NCI-H524 (cell line): ENCODE measurements at regions not wholly inside any gene's neighbourhood (a gene's known extent, or its start where the extent isn't known, plus 50 kb on each side); places are given as distances from the start of the nearest gene placed in this dataset.
A peak's percentile ranks its signal among the peaks of the same experiment; 100 is the strongest.

ENCODE experiments used
- DNase-seq, 2 experiments: peaks; one replicate each; lab custom pipeline; 2025; lab: John Stamatoyannopoulos, UW

- peak; percentile 9 to 61 for DNase-seq
These were observed 238.5 kb upstream of the ERBB4 start for GRCh38 chr2:212777020-212777491.

DNA sequence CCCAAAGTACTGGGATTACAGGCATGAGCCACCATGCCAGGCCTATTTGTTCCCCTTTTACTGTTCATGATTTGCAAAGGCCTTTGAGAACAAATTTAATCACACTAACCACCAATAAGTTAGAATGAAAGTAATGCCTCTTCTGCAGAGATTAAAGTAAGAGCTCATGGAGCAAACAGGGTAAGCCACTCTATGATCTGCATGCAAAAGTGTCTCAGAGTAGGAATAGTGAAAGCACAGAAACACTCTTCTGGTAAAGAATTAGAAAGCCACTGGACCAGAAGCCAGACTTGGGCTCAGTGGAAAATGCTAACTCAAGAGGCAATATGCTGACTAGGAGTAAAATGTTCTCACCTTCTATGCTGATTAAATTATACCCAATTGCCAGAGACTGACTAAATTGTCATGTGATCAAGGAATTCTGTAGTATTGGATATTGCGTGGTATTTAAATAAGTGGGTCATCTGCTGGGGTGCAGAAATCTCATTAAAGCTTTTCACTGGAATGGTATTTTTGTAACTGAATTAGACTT lies 235.3 kb upstream of the ERBB4 start:
- no peak for DNase-seq

GRCh38 chr2:212770240-212770639 lies 231.6 kb upstream of the ERBB4 start:
- no peak for DNase-seq

DNA sequence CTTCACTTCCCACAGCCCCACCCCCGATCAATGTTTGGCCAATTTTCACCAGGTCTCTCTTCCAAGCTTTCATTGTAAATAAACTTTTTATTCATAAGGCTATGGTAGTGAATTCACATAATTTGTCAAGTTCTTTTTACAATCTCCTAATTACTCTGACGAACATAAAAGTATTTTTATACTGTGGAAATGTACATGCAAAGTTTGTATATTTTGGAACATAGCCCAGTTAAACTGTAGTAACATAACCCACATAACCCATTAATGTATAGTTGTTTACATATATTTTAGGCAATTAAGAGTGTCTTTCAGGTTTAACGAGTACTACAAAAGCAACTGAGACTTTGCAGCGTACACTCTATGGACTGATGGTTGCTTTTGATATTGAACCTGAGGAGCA lies 228.3 kb upstream of the ERBB4 start:
- no peak for DNase-seq

- DNase-seq, result no peak
These were observed 214.2 kb upstream of the ERBB4 start for GRCh38 chr2:212752730-212753351.

DNA sequence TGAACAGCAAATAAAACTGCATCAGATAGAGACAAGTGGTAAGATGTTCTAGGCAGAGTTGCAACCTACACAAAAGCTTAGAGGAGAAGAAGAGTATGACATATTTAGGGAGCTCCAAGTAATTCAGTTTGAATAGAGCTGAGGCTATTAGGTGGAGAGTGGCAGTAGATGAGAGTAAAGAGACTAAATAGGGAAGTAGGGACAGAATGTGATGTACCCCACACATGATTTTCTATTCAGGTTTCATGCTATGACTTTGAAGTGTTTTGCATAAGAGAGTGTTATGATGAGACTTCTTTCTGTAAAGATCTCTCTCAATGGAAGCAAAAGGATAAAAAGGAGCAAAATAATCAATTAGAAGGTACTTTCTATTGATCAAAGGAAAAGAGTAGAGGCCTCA lies 206.8 kb upstream of the ERBB4 start:
- DNase-seq, result no peak

- no peak for DNase-seq
These were observed 199.0 kb upstream of the ERBB4 start for GRCh38 chr2:212737392-212738172.

- no peak for DNase-seq
These were observed 197.8 kb upstream of the ERBB4 start for GRCh38 chr2:212736385-212736726.

- DNase-seq, result no peak
These were observed 194.7 kb upstream of the ERBB4 start for GRCh38 chr2:212733273-212733672.

DNA sequence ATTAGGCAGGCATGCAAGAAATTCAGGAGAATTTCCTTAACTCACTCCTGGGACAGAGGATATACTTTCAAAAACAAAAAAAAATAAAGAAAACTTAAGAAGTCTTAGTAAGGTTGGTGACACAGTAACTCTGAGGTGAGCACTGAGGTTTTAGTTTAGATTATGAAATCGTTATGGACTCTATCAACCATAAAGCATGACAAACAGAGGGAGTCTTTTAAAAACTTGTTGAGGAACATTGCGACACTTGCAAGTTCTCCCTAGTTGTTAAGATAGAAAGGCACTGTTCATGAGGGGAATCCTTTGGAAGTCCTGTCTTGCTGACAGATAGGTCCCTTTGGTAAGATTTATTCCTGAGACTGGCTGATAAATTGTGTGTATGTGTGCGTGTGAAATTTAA lies 194.3 kb upstream of the ERBB4 start:
- no peak for DNase-seq

DNA sequence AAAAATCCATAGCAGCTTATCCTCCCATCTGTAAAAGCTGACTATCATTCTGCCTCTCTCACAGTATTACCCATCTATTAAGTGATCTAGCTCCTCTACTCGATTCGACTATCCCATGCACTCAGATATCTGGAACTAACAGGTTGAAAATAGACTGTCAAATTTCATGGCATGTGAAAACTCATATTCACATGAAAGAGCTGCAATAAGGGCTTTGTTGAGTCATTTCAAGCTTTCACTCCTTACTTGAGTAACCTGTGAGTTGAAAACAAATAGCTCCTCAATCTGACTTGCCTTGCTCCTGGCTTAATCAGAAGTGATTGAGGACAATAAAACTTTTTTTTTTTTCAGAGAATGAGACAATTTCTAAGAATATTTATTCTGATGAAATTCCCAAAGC lies 192.4 kb upstream of the ERBB4 start:
- no peak for DNase-seq

DNA sequence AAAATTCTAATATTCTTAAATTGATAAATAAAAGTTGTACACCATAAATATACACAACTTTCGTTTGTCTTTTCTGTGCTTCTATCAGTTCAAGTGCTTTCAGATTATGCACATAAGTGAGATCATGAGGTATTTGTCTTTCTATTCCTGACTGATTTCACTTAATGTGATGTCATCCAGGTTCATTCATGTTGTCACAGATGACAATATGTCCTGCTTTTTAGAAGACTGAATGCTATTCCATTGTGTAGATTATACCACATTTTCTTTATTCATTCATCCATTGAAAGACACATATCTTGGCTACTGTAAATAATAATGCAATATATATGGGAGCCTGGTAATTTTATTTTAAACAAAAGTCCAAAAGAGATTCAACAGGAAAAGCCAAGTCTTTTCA lies 190.1 kb upstream of the ERBB4 start:
- DNase-seq, result no peak

- DNase-seq, result no peak
These were observed 189.1 kb upstream of the ERBB4 start for GRCh38 chr2:212727751-212728150.

DNA sequence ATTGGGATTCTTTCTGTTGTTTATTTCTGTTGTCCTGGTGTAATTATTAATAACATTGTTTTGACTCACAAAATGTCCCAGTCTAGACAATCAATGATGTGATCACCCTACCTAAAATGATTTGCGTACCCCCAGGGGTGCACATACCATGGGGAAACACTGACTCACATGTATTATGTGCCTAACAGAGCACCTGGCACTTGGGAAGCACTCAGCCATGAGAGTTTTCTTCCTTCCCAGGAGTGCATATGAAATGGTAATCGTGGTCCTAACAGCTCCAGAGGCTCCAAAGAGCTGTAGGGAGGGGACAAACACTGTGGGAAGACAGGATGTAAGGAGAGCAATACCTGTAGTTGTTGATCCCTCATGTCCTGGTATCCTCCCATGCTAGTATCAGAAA lies 187.8 kb upstream of the ERBB4 start:
- DNase-seq, result no peak

DNA sequence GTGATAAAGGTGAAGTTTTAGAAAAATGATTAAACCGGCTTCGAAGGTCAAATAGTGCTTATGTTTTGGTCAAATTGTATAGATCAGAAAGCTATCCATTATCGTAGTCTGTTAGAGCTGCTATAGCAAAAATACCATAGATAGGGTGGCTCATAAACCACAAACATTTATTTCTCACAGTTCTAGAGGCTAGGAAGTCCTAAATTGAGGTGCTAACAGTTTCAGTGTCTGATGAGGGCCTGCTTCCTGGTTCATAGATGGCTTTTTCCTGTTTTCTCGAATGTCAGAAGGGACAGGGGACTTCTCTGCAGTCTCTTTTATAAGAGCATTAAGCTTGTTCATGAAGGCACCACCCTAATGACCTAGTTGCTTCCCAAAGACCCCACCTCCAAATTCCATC lies 186.6 kb upstream of the ERBB4 start:
- DNase-seq, result no peak

GRCh38 chr2:212723226-212723625 lies 184.6 kb upstream of the ERBB4 start:
- no peak for DNase-seq

- DNase-seq, result no peak
These were observed 183.4 kb upstream of the ERBB4 start for GRCh38 chr2:212722046-212722445.

- DNase-seq, result no peak
These were observed 182.4 kb upstream of the ERBB4 start for GRCh38 chr2:212721026-212721451.

GRCh38 chr2:212715411-212715810 lies 176.8 kb upstream of the ERBB4 start:
- DNase-seq, result peak; percentile 73 to 86

DNA sequence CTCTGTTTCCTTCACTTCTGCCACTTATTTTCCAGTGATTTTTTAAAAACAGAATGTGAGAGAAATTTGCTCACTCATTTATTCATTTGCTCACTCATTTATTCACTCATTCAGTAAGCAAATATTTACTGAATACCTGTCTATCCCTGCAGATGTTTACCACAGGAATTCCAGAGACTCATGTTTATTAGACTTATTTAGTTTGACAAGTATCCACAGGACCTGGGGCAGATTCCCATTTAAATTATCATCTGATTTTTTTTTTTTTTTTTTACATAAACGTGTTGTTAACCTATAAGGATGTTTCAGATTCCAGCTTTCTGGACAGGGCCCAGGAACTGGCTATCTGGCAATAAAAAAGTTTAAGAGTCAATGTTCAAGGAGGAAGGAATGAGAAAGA lies 175.1 kb upstream of the ERBB4 start:
- DNase-seq, result no peak

GRCh38 chr2:212712991-212713390 lies 174.4 kb upstream of the ERBB4 start:
- DNase-seq, result no peak

DNA sequence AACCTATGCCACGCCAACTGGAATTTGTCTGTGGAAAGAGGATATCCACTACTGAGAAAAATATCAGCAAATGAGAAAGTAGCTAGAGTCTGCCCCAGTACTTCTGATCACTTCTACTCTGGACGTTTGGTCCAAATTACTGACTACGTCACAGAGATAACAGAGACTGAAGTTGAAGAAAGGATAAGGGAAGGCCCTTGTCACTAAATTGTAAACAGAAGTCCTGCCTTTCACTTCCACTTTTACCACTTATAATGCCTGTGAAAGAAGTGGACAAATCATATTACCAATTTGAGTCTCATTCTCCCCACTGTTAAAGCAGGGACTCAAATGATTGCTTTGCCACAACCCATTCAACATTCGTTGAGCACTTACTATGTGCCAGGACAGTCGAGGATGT lies 173.9 kb upstream of the ERBB4 start:
- no peak for DNase-seq

- no peak for DNase-seq
These were observed 173.3 kb upstream of the ERBB4 start for GRCh38 chr2:212711856-212712255.

- no peak for DNase-seq
These were observed 170.7 kb upstream of the ERBB4 start for GRCh38 chr2:212709280-212709679.
